GM08714 (cell line): ENCODE measurements at regions not wholly inside any gene's neighbourhood (a gene's known extent, or its start where the extent isn't known, plus 50 kb on each side); places are given as distances from the start of the nearest gene placed in this dataset.

Experiments
- H3K4me3 ChIP-seq: fragments of 200-500 bp; sonication (Bioruptor generic); 2 replicates; pipeline ENCODE4 v1.5.1; 2014; ENCODE audit warnings: mild to moderate bottlenecking, low read length, inconsistent platforms
- ZNF274 ChIP-seq: IDR thresholded peaks from 2 replicates; pipeline ENCODE4 v1.6.1; 2012; ENCODE audit warnings: mild to moderate bottlenecking, low read depth, low read length

DNA sequence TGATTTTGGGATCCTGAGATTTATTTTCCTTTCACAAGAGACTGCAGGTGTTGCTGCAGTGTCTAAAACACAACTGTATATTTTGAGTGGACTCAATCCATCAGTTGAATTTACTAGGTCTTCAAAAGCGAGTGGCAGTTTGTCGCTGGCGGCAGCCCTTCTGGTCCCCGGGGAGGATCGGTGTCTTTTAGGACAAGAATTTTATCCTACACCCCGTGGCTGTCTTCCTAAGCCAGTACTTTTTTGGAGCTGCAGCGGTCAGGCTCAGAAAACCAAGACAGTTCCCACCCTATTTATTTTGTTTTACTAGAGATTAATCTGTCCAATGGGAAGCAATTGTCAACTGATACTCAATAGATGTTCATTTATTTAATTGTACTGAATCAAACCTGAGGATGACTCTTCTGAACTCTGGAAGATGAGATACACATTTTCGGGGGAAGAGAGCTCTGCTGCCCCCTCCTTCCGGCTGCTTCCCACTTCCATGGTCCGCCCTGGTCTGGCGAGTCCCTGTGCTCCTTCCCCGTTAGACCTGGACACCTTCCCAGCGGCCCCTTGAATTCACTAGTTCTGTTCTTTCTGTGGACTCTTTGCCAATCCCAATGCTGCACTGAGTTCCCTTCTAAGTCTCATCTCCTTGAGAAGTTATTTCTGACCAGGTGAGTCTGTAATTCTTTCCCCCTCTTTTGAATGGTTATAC is 90.6 kb downstream of the ERMARD start:
- no peak overlapping the region for H3K4me3 ChIP-seq
- TF ChIP-seq ZNF274 = no peak

DNA sequence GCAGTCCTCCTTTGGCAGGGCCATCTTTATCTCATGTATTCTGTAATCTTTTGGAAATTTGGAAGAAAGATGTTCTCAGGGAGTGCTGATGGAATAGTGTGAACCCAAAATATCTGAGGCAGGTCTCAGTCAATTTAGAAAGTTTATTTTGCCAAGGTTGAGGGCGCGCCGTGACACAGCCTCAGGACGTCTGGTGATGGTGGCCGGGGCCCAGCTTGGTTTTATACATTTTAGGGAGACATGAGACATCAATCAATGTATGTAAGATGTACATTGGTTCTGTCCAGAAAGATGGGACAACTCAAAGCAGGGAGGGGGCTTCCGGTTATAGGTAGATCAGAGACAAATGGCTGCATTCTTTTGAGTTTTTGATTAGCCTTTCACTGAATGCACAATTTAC is 89.8 kb downstream of the ERMARD start:
- no peak overlapping the region for H3K4me3 ChIP-seq
- TF ChIP-seq ZNF274 = no peak

- TF ChIP-seq ZNF274 = no peak
- no peak overlapping the region for H3K4me3 ChIP-seq
Measured at GRCh38 chr6:169839898-169840631, 88.6 kb downstream of the ERMARD start.

GRCh38 chr6:169839493-169839892 is 88.1 kb downstream of the ERMARD start:
- H3K4me3 ChIP-seq = no peak overlapping the region
- TF ChIP-seq ZNF274 = no peak

- no peak for TF ChIP-seq ZNF274
- H3K4me3 ChIP-seq = no peak overlapping the region
Measured at GRCh38 chr6:169839029-169839481, 87.6 kb downstream of the ERMARD start.

GRCh38 chr6:169838346-169839028 is 87.1 kb downstream of the ERMARD start:
- TF ChIP-seq ZNF274 = no peak
- no peak overlapping the region for H3K4me3 ChIP-seq

DNA sequence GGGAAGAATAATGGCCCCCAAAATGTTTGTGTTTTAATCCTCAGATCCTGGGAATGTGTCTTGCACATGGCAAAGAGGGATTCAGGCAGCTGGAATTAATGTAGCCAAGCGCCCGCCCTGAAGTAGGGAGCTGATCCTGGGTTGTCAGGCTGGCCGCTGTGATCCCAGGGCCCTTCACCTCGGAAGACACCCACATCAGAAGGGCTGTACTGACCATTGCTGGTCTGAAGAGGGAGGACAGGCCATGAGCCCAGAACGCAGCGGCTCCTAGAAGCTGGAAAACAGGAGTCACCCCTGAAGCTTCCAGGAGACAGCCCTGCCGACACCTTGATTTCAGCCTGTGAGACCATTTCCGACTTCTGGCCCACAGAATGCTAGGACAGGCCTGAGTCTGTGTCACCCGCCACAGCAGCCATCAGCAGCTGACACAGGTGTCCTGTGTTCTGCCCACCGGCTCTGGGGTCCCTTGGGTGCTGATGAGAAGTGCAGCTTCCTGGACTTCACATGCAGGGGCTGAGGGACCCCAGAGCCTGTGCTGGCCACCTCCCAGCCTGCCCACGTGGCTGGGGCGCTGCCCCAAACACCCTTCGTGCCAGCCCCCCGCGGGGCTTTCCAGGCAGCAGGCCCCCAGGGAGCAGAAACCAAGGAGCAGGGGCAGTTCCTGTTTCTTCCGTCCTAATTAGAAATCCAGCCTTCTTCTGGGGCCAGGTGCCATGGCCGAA is 86.3 kb downstream of the ERMARD start:
- TF ChIP-seq ZNF274 = no peak
- no peak overlapping the region for H3K4me3 ChIP-seq

- TF ChIP-seq ZNF274 = no peak
- H3K4me3 ChIP-seq = no peak overlapping the region
Measured at GRCh38 chr6:169833258-169833794, 81.9 kb downstream of the ERMARD start.

GRCh38 chr6:169832247-169832948 is 81.0 kb downstream of the ERMARD start:
- H3K4me3 ChIP-seq = no peak overlapping the region
- no peak for TF ChIP-seq ZNF274

DNA sequence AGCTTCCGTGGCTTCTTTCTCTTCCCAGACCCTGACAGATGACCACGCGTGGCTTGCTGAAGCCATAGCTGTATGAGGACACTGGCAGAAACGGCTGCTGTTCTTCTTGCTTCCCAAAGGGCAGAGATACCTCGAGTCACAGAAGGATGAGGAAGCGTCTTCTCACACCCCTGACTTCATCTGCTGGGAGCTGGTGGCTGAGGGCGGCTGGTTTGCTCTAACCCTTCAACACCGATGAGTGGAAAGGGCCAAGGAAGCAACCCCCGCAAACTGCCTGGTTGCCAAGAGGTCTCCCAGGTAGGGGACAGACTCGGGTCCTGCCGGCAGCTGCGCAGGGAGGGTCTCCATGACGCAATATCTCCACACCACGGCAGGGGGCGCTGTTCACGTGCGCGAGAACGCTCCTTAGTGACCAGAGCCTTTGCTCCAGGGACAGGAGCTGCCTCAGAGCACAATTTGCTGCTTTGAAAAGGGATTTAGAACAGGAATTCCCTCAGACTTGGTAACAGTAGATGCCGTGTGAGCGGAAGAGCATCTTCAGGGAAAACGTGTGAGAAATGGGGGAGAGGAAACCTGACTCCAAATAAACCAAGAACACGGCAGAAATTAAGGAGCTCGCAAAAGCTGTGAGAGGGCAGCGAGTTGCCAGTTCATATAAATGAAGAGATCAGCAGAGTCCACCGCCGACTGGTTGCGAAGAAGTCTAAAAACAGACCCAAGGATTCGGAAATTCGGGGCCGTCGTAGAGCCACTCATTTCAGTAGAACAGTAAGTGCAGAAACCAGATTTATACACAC is 80.2 kb downstream of the ERMARD start:
- no peak overlapping the region for H3K4me3 ChIP-seq
- TF ChIP-seq ZNF274 = no peak
